Thyroid gland (tissue), 4 donors: ENCODE measurements at regions not wholly inside any gene's neighbourhood (a gene's known extent, or its start where the extent isn't known, plus 50 kb on each side); places are given as distances from the start of the nearest gene placed in this dataset.

Experiments used
- DNase-seq, 2 donors: peaks; one replicate each; pipeline ENCODE4 v3.0.0-alpha.2; 2019
- H3K27ac ChIP-seq, 3 donors: fragments of 200-600 bp; sonication (generic); 1 replicate in 2 of 3; 2 replicates in 1 of 3; pipeline ENCODE4 v1.5.1; 2016 to 2019; ENCODE audit warnings: mild to moderate bottlenecking in 1 of 3, moderate library complexity in 1 of 3
- H3K27me3 ChIP-seq: fragments of 200-600 bp; sonication (generic); one replicate; pipeline ENCODE4 v1.5.1; 2019
- H3K36me3 ChIP-seq, 2 donors: fragments of 200-600 bp; sonication (generic); one replicate each; pipeline ENCODE4 v1.5.1; 2016 to 2019
- H3K4me1 ChIP-seq, 2 donors: fragments of 200-600 bp; sonication (generic); one replicate each; pipeline ENCODE4 v1.5.1; 2017 to 2019
- H3K4me3 ChIP-seq, 3 donors: fragments of 200-600 bp; sonication (generic); replicated peaks in 1 of 3; 1 replicate in 2 of 3; 2 replicates in 1 of 3; pipeline ENCODE4 v1.5.1; 2016; ENCODE audit warnings: mild to moderate bottlenecking in 1 of 3
- H3K9me3 ChIP-seq: fragments of 200-600 bp; sonication (generic); one replicate; pipeline ENCODE4 v1.5.1; 2017
- CTCF ChIP-seq, 6 experiments: fragments of 200-600 bp in 3 of 6; fragments of 450-650 bp in 3 of 6; sonication (generic) in 3 of 6; IDR thresholded peaks; one replicate each; pipeline ENCODE4 v1.5.1; 2016 to 2019; ENCODE audit warnings: antibody characterized with exemption in 6 of 6, mild to moderate bottlenecking in 2 of 6, inconsistent platforms in 1 of 6, moderate library complexity in 1 of 6
- POLR2A ChIP-seq, 2 donors: fragments of 450-650 bp; IDR thresholded peaks; one replicate each; pipeline ENCODE4 v1.6.1; 2017; ENCODE audit warnings: antibody characterized with exemption in 2 of 2, mild to moderate bottlenecking in 2 of 2, moderate library complexity in 1 of 2
- WGBS, 2 donors: methylation state at CpG; one replicate each; pipeline ENCODE4 v1.1.5; 2017; 5-methylcytosine and 5-hydroxymethylcytosine counted together
- intact Hi-C: fragments of 100-400 bp; cut with DNase I; formaldehyde crosslinking; loops from one replicate; pipeline ENCODE4 v1.15.1; 2023

DNA sequence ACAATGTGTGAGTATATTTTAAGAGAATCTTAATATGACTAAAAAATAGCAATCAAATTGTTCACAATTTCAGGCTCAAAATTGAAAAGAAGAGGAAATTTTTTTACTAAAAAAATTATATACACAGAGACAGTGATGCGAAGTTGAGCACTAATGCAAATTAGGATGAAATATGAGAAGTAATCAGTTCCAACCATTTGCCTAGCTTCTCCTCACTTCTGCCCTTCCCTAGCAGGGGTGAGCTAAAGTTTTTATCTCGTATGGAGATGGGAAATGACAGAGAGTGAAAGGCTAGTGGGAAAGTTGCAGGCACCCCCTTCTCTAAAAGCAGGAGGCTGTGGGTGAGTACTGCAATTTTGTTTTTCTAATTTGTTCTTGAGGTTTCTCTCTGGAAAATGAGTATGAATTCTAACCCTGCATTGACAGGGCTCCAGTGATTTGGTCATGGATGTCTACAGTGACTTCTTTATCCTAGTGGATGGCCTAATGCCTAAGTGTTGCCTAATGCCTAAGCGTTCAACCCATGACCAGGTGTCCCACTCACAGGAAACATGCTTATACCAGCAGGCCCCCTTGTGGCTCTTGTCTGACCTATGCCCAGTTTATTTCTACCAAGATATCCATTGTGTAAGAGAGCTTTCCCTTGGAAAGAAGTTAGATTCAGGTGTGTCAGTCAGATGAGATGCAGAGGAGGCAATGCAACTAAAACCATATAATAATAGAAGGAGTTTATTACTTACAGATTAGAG is 78.0 kb upstream of the HNMT start:
- Histone ChIP-seq H3K36me3 (no peaks in the 10 kb centered on the region), H3K27me3 (no peaks in the 10 kb centered on the region), H3K4me3 (no peak overlapping the region), H3K27ac (no peak overlapping the region), H3K4me1 (no peaks in the 10 kb centered on the region), H3K9me3 (no peaks in the 10 kb centered on the region)
- WGBS, 2 donors = 51% methylated on average over 3 of the region's 3 CpGs
- no peak for TF ChIP-seq POLR2A (IDR thresholded peaks at IDR 0.05)
- no peak for TF ChIP-seq CTCF (IDR thresholded peaks at IDR 0.05)
- DNase-seq = no peak
- intact Hi-C loops = no loop called here

- Histone ChIP-seq H3K36me3 (no peaks in the 10 kb centered on the region), H3K27ac (no peak overlapping the region), H3K9me3 (no peaks in the 10 kb centered on the region), H3K4me1 (no peaks in the 10 kb centered on the region), H3K4me3 (no peak overlapping the region), H3K27me3 (no peaks in the 10 kb centered on the region)
- WGBS, 2 donors = 26% methylated on average over 8 of the region's 8 CpGs
- intact Hi-C loops = no loop called here
- DNase-seq = peak; percentile 3 to 5
- TF ChIP-seq POLR2A (IDR thresholded peaks at IDR 0.05) (no peak), CTCF (IDR thresholded peaks at IDR 0.05) (peak in 2 of 6 experiments; percentile 24 to 35)
These were observed 75.4 kb upstream of the HNMT start for GRCh38 chr2:137888845-137889244.

- intact Hi-C loops = no loop called here
- 68 to 72% methylated on average over 2 of the region's 2 CpGs for WGBS, 2 donors
- Histone ChIP-seq H3K27ac (no peak overlapping the region), H3K27me3 (no peaks in the 10 kb centered on the region), H3K4me3 (no peak overlapping the region), H3K9me3 (no peaks in the 10 kb centered on the region), H3K4me1 (no peaks in the 10 kb centered on the region), H3K36me3 (no peaks in the 10 kb centered on the region)
- TF ChIP-seq POLR2A (IDR thresholded peaks at IDR 0.05) (no peak), CTCF (IDR thresholded peaks at IDR 0.05) (no peak)
- no peak for DNase-seq
These were observed 71.5 kb upstream of the HNMT start for GRCh38 chr2:137892739-137893138.

DNA sequence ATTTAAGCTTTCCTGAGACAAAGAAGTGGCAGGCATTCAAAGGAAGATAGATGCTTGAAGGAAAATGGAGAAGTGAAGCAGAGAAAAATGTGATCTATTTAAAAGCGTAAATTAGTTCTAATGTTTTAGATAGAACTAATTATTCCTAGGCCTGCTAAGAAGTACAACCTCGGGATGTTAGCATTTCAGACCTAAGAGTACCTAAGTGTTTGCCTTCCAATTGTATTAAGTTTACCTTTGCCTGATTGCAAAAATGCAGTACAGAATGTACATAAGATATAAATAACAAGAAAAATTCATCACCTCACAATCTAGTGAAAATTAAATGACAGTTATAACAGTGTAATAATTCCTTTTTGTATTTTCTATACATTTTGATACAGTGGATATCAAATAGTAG is 71.1 kb upstream of the HNMT start:
- H3K27me3 ChIP-seq = no peaks in the 10 kb centered on the region

More for the DNA sequence above, 71.1 kb upstream of the HNMT start:
- Histone ChIP-seq H3K4me3 (no peak overlapping the region), H3K9me3 (no peaks in the 10 kb centered on the region), H3K4me1 (no peaks in the 10 kb centered on the region), H3K27ac (no peak overlapping the region), H3K36me3 (no peaks in the 10 kb centered on the region)
- WGBS, 2 donors = 78 to 86% methylated on average over 2 of the region's 2 CpGs
- intact Hi-C loops = no loop called here
- no peak for TF ChIP-seq POLR2A (IDR thresholded peaks at IDR 0.05)
- TF ChIP-seq CTCF (IDR thresholded peaks at IDR 0.05) = no peak
- DNase-seq = no peak
